Muscle layer of duodenum (tissue), 2 donors: ENCODE measurements at regions not wholly inside any gene's neighbourhood (a gene's known extent, or its start where the extent isn't known, plus 50 kb on each side); places are given as distances from the start of the nearest gene placed in this dataset.

Source experiments
- H3K27ac ChIP-seq: one replicate; pipeline ENCODE4 v1.7.0; 2013; ENCODE audit warnings: mild to moderate bottlenecking, low read length
- H3K27me3 ChIP-seq: one replicate; pipeline ENCODE4 v1.7.0; 2013; ENCODE audit warnings: low read depth, mild to moderate bottlenecking, control low read depth, low read length
- H3K36me3 ChIP-seq, 2 donors: one replicate each; pipeline ENCODE4 v1.7.0; 2013; ENCODE audit warnings: low read length in 2 of 2, control low read depth in 1 of 2, mild to moderate bottlenecking in 1 of 2; ENCODE audit not compliant: insufficient read depth in 2 of 2, control insufficient read depth in 1 of 2
- H3K4me1 ChIP-seq, 2 donors: one replicate each; pipeline ENCODE4 v1.7.0; 2013; ENCODE audit warnings: low read length in 2 of 2, mild to moderate bottlenecking in 2 of 2, control low read depth in 1 of 2, moderate library complexity in 1 of 2; ENCODE audit not compliant: insufficient read depth in 2 of 2, control insufficient read depth in 1 of 2
- H3K4me3 ChIP-seq, 2 donors: one replicate each; pipeline ENCODE4 v1.7.0; 2013; ENCODE audit warnings: low read length in 2 of 2, low read depth in 1 of 2, mild to moderate bottlenecking in 1 of 2
- H3K9me3 ChIP-seq, 2 donors: one replicate each; pipeline ENCODE4 v1.7.0; 2013; ENCODE audit warnings: low read length in 2 of 2, control low read depth in 1 of 2, mild to moderate bottlenecking in 1 of 2; ENCODE audit not compliant: control insufficient read depth in 1 of 2
- donor health status: healthy.

- Histone ChIP-seq H3K4me3 (no peak overlapping the region), H3K27ac (no peak overlapping the region), H3K36me3 (no peaks in the 10 kb centered on the region), H3K27me3 (no peaks in the 10 kb centered on the region), H3K9me3 (no peaks in the 10 kb centered on the region), H3K4me1 (peaks cover 0 to 9% of the 10 kb centered on the region in 2 donors)
Measured at GRCh38 chr2:37812414-37812813, 112.7 kb upstream of the RMDN2 start.

- H3K27me3 ChIP-seq: no peaks in the 10 kb centered on the region
- H3K4me1 ChIP-seq: peaks cover 0 to 9% of the 10 kb centered on the region in 2 donors
- H3K9me3 ChIP-seq: no peaks in the 10 kb centered on the region
- no peak overlapping the region for H3K4me3 ChIP-seq
- no peaks in the 10 kb centered on the region for H3K36me3 ChIP-seq
- H3K27ac ChIP-seq: no peak overlapping the region
Measured at GRCh38 chr2:37812941-37813730, 112.0 kb upstream of the RMDN2 start.

GRCh38 chr2:37816036-37816435 lies 109.1 kb upstream of the RMDN2 start:
- no peak overlapping the region for H3K27ac ChIP-seq
- H3K4me3 ChIP-seq: no peak overlapping the region
- no peaks in the 10 kb centered on the region for H3K4me1 ChIP-seq
- peaks cover 0 to 3% of the 10 kb centered on the region in 2 donors for H3K9me3 ChIP-seq
- no peaks in the 10 kb centered on the region for H3K36me3 ChIP-seq
- H3K27me3 ChIP-seq: no peaks in the 10 kb centered on the region

GRCh38 chr2:37816686-37817085 lies 108.4 kb upstream of the RMDN2 start:
- Histone ChIP-seq H3K9me3 (peaks cover 0 to 3% of the 10 kb centered on the region in 2 donors), H3K4me3 (no peak overlapping the region), H3K36me3 (no peaks in the 10 kb centered on the region), H3K27me3 (no peaks in the 10 kb centered on the region), H3K4me1 (no peaks in the 10 kb centered on the region), H3K27ac (no peak overlapping the region)

- H3K36me3 ChIP-seq: no peaks in the 10 kb centered on the region
- no peaks in the 10 kb centered on the region for H3K4me1 ChIP-seq
- H3K27ac ChIP-seq: no peak overlapping the region
- H3K9me3 ChIP-seq: peaks cover 0 to 3% of the 10 kb centered on the region in 2 donors
- H3K27me3 ChIP-seq: no peaks in the 10 kb centered on the region
- H3K4me3 ChIP-seq: no peak overlapping the region
Measured at GRCh38 chr2:37819186-37819585, 105.9 kb upstream of the RMDN2 start.

GRCh38 chr2:37820471-37820986 lies 104.6 kb upstream of the RMDN2 start:
- no peaks in the 10 kb centered on the region for H3K27me3 ChIP-seq
- no peak overlapping the region for H3K4me3 ChIP-seq
- no peaks in the 10 kb centered on the region for H3K4me1 ChIP-seq
- no peak overlapping the region for H3K27ac ChIP-seq
- H3K36me3 ChIP-seq: no peaks in the 10 kb centered on the region
- peaks cover 0 to 3% of the 10 kb centered on the region in 2 donors for H3K9me3 ChIP-seq

- H3K36me3 ChIP-seq: no peaks in the 10 kb centered on the region
- H3K27me3 ChIP-seq: no peaks in the 10 kb centered on the region
- H3K9me3 ChIP-seq: peaks cover 0 to 2% of the 10 kb centered on the region in 2 donors
- H3K27ac ChIP-seq: no peak overlapping the region
- peaks cover 0 to 7% of the 10 kb centered on the region in 2 donors for H3K4me1 ChIP-seq
- H3K4me3 ChIP-seq: no peak overlapping the region
Measured at GRCh38 chr2:37825586-37825985, 99.5 kb upstream of the RMDN2 start.

- Histone ChIP-seq H3K4me1 (peaks cover 0 to 7% of the 10 kb centered on the region in 2 donors), H3K27me3 (no peaks in the 10 kb centered on the region), H3K4me3 (no peak overlapping the region), H3K9me3 (no peaks in the 10 kb centered on the region), H3K27ac (no peak overlapping the region), H3K36me3 (no peaks in the 10 kb centered on the region)
Measured at GRCh38 chr2:37826611-37827010, 98.5 kb upstream of the RMDN2 start.

- Histone ChIP-seq H3K27me3 (no peaks in the 10 kb centered on the region), H3K27ac (no peak overlapping the region), H3K4me3 (no peak overlapping the region), H3K9me3 (no peaks in the 10 kb centered on the region), H3K36me3 (no peaks in the 10 kb centered on the region), H3K4me1 (peaks cover 0 to 7% of the 10 kb centered on the region in 2 donors)
Measured at GRCh38 chr2:37827455-37827854, 97.6 kb upstream of the RMDN2 start.

GRCh38 chr2:37827911-37828511 lies 97.1 kb upstream of the RMDN2 start:
- Histone ChIP-seq H3K4me1 (peaks cover 0 to 7% of the 10 kb centered on the region in 2 donors), H3K36me3 (no peaks in the 10 kb centered on the region), H3K4me3 (no peak overlapping the region), H3K27ac (no peak overlapping the region), H3K27me3 (no peaks in the 10 kb centered on the region), H3K9me3 (no peaks in the 10 kb centered on the region)

- H3K4me3 ChIP-seq: no peak overlapping the region
- H3K27me3 ChIP-seq: no peaks in the 10 kb centered on the region
- H3K36me3 ChIP-seq: no peaks in the 10 kb centered on the region
- H3K4me1 ChIP-seq: peaks cover 0 to 7% of the 10 kb centered on the region in 2 donors
- no peaks in the 10 kb centered on the region for H3K9me3 ChIP-seq
- peak overlapping the region; percentile 42 for H3K27ac ChIP-seq
Measured at GRCh38 chr2:37829202-37829601, 95.9 kb upstream of the RMDN2 start.
